K562 (cell line): ENCODE measurements at regions not wholly inside any gene's neighbourhood (a gene's known extent, or its start where the extent isn't known, plus 50 kb on each side); places are given as distances from the start of the nearest gene placed in this dataset.

Experiments used
- ATAC-seq: fragments of 200-7000 bp; cut with Tn5 transposase; 3 replicates; pipeline ENCODE4 v1.9.1; 2020; ENCODE audit warnings: moderate library complexity
- BruUV-seq: library from RNA; stranded (reverse); fragments of 400-500 nt; replicated peaks from 2 replicates; lab custom pipeline; 2021; lab: Mats Ljungman, UMichigan
- CTCF ChIA-PET: fragments of 300-600 bp; formaldehyde crosslinking; extraction: SDS; loops from one replicate; lab custom pipeline; 2021; ENCODE audit warnings: low intra/inter-chr PET ratio; lab: Yijun Ruan, JAX
- POLR2A ChIA-PET: fragments of 300-600, 350-650 bp; sonication (Branson Sonifier 250); formaldehyde crosslinking; extraction: SDS; loops from one replicate; lab custom pipeline; 2021; ENCODE audit warnings: antibody characterized with exemption, inconsistent platforms; lab: Yijun Ruan, JAX
- DNase-seq, 4 experiments: peaks; one replicate each; pipeline versions ENCODE4 v3.0.0 to v3.0.0-alpha.2; 2011 to 2018; ENCODE audit warnings: low spot score in 3 of 4, mixed read lengths in 3 of 4; ENCODE audit errors: extremely low read depth in 1 of 4
- FAIRE-seq: peaks from 2 replicates; lab custom pipeline; 2011; peaks lifted over from hg19 to GRCh38; lab: Jason Lieb, UNC
- H2AFZ ChIP-seq: 2 replicates; pipeline ENCODE4 v1.6.0; 2011; ENCODE audit warnings: low read depth, low read length, control low read depth, inconsistent platforms
- H3K27ac ChIP-seq: fragments of 200-600 bp; 3 replicates; pipeline ENCODE4 v1.8.0; 2011; ENCODE audit warnings: low read depth, mild to moderate bottlenecking, control low read depth, inconsistent platforms, low read length, moderate library complexity, mixed read lengths; ENCODE audit errors: extremely low read depth
- H3K27me3 ChIP-seq, 2 experiments: fragments of 300-600 bp in 1 of 2; 2 replicates in 1 of 2; 3 replicates in 1 of 2; pipeline versions ENCODE4 v1.6.0 to v1.8.0; 2011; ENCODE audit warnings: inconsistent platforms in 2 of 2, low read length in 2 of 2, mild to moderate bottlenecking in 1 of 2, mixed read lengths in 1 of 2, moderate library complexity in 1 of 2; ENCODE audit not compliant: control insufficient read depth in 2 of 2, insufficient read depth in 2 of 2
- H3K36me3 ChIP-seq: fragments of 300-600 bp; 3 replicates; pipeline ENCODE4 v1.8.0; 2011; ENCODE audit warnings: mild to moderate bottlenecking, low read length, inconsistent platforms; ENCODE audit not compliant: control insufficient read depth, insufficient read depth
- H3K4me1 ChIP-seq, 2 experiments: fragments of 200-600 bp in 1 of 2; replicated peaks in 1 of 2; 2 replicates in 1 of 2; 3 replicates in 1 of 2; pipeline versions ENCODE4 v1.5.1 to v1.8.0; 2011; ENCODE audit warnings: inconsistent platforms in 2 of 2, low read length in 2 of 2, mild to moderate bottlenecking in 1 of 2, mixed read lengths in 1 of 2, moderate library complexity in 1 of 2; ENCODE audit not compliant: control insufficient read depth in 2 of 2, insufficient read depth in 2 of 2
- H3K4me2 ChIP-seq: 2 replicates; pipeline ENCODE4 v1.6.1; 2011; ENCODE audit warnings: low read length, control low read depth, inconsistent platforms, mixed read lengths; ENCODE audit not compliant: insufficient read depth
- H3K4me3 ChIP-seq: fragments of 200-600 bp; sonication (generic), shearing (Covaris generic); 2 replicates; pipeline ENCODE4 v1.5.1; 2016; ENCODE audit warnings: control low read depth, inconsistent platforms
- H3K79me2 ChIP-seq: fragments of 200-600 bp; 3 replicates; pipeline ENCODE4 v1.8.0; 2011; ENCODE audit warnings: low read length, inconsistent platforms; ENCODE audit not compliant: control insufficient read depth, insufficient read depth
- H3K9ac ChIP-seq, 2 experiments: 2 replicates each; pipeline versions ENCODE4 v1.6.0 to v1.6.1; 2011; ENCODE audit warnings: low read depth in 2 of 2, low read length in 2 of 2, control low read depth in 1 of 2, inconsistent platforms in 1 of 2, mild to moderate bottlenecking in 1 of 2, mixed read lengths in 1 of 2; ENCODE audit not compliant: insufficient read depth in 1 of 2
- H3K9me1 ChIP-seq: one replicate; pipeline ENCODE4 v1.6.0; 2011; ENCODE audit warnings: inconsistent platforms, mild to moderate bottlenecking, low read length, moderate library complexity; ENCODE audit not compliant: control insufficient read depth, insufficient read depth
- H3K9me3 ChIP-seq: replicated peaks from 2 replicates; pipeline ENCODE4 v1.5.1; 2011; ENCODE audit warnings: low read depth, low read length, inconsistent platforms; ENCODE audit not compliant: control insufficient read depth, insufficient read depth
- H4K20me1 ChIP-seq: replicated peaks from 2 replicates; pipeline ENCODE4 v1.6.1; 2011; ENCODE audit warnings: low read length, inconsistent platforms, mixed read lengths; ENCODE audit not compliant: control insufficient read depth, insufficient read depth
- ARID2 ChIP-seq: fragments of 450-650 bp; IDR thresholded peaks from 2 replicates; pipeline ENCODE4 v1.6.1; 2017; ENCODE audit warnings: antibody characterized with exemption, mild to moderate bottlenecking
- GTF2A2 ChIP-seq: IDR thresholded peaks from 2 replicates; pipeline ENCODE4 v1.6.1; 2016; ENCODE audit warnings: mild to moderate bottlenecking, missing genetic modification characterization, missing compliant biosample characterization
- NFYB ChIP-seq: IDR thresholded peaks from 2 replicates; pipeline ENCODE4 v1.6.1; 2011; ENCODE audit warnings: mild to moderate bottlenecking, moderate library complexity; ENCODE audit not compliant: insufficient read length; ENCODE audit errors: extremely low read depth
- POLR3A ChIP-seq: IDR thresholded peaks from 2 replicates; pipeline ENCODE4 v1.6.1; 2011; ENCODE audit warnings: borderline replicate concordance, mild to moderate bottlenecking, moderate library complexity; ENCODE audit not compliant: insufficient read length, insufficient read depth; ENCODE audit errors: extremely low read depth
- RAD51 ChIP-seq: fragments of 450-650 bp; IDR thresholded peaks from 2 replicates; pipeline ENCODE4 v1.7.1; 2016; ENCODE audit warnings: low read depth, mild to moderate bottlenecking, borderline replicate concordance
- SOX6 ChIP-seq: fragments of 450-650 bp; IDR thresholded peaks from 2 replicates; pipeline ENCODE4 v1.6.1; 2014; ENCODE audit warnings: mild to moderate bottlenecking
- TCFL5 ChIP-seq: fragments of 250-450 bp; sonication (Bioruptor Pico); conservative IDR thresholded peaks from 2 replicates; pipeline ENCODE4 v1.6.1; 2021; ENCODE audit warnings: mild to moderate bottlenecking, moderate library complexity, matching md5 sums
- TFE3 ChIP-seq: fragments of 450-650 bp; formaldehyde crosslinking; IDR thresholded peaks from 2 replicates; pipeline ENCODE4 v1.4.0; 2020; ENCODE audit warnings: mild to moderate bottlenecking, mixed read lengths
- TOE1 ChIP-seq, 2 experiments: fragments of 450-650 bp in 1 of 2; sonication (generic) in 1 of 2; formaldehyde crosslinking in 1 of 2; IDR thresholded peaks; 2 replicates each; pipeline versions ENCODE4 v1.7.1 to v1.8.0; 2016 to 2022; ENCODE audit warnings: borderline replicate concordance in 2 of 2, mild to moderate bottlenecking in 2 of 2, antibody characterized with exemption in 1 of 2, inconsistent platforms in 1 of 2, low read depth in 1 of 2, missing genetic modification reagents in 1 of 2, moderate library complexity in 1 of 2
- ZKSCAN8 ChIP-seq: fragments of 200-800 bp; sonication (Bioruptor generic); IDR thresholded peaks from 2 replicates; pipeline ENCODE4 v1.6.1; 2016; ENCODE audit warnings: missing genetic modification characterization, missing compliant biosample characterization
- ZMIZ1 ChIP-seq, 2 experiments: fragments of 150-350 bp in 1 of 2; IDR thresholded peaks; 2 replicates each; pipeline ENCODE4 v1.6.1; 2012 to 2016; ENCODE audit warnings: low read depth in 2 of 2, low read length in 2 of 2, mild to moderate bottlenecking in 1 of 2, moderate library complexity in 1 of 2
- ZNF764 ChIP-seq: fragments of 250-450 bp; sonication (Bioruptor Pico); IDR thresholded peaks from 2 replicates; pipeline ENCODE4 v1.4.0; 2020; ENCODE audit warnings: low read depth, mild to moderate bottlenecking, moderate library complexity
- WGBS: fragments of 100-300 bp; shearing (Covaris generic); methylation state at CpG from one replicate; pipeline ENCODE4 v1.1.6; 2016; ENCODE audit warnings: low coverage, mixed read lengths; ENCODE audit not compliant: insufficient coverage; ENCODE audit errors: missing lambda C conversion rate; 5-methylcytosine and 5-hydroxymethylcytosine counted together
- in situ Hi-C: fragments of 300-500 bp; cut with MboI; formaldehyde crosslinking; loops from 4 replicates; pipeline ENCODE4 v1.15.0; 2018; ENCODE audit warnings: inconsistent platforms, mixed read lengths
- intact Hi-C: fragments of 100-400 bp; cut with micrococcal nuclease; formaldehyde crosslinking; loops from 2 replicates; pipeline ENCODE4 v1.14.2; 2022
- TF ChIP-seq, protein P1 (sequence below): sonication (generic); formaldehyde crosslinking; IDR thresholded peaks from 2 replicates; pipeline ENCODE4 v1.8.1; 2022; ENCODE audit warnings: missing genetic modification reagents

DNA sequence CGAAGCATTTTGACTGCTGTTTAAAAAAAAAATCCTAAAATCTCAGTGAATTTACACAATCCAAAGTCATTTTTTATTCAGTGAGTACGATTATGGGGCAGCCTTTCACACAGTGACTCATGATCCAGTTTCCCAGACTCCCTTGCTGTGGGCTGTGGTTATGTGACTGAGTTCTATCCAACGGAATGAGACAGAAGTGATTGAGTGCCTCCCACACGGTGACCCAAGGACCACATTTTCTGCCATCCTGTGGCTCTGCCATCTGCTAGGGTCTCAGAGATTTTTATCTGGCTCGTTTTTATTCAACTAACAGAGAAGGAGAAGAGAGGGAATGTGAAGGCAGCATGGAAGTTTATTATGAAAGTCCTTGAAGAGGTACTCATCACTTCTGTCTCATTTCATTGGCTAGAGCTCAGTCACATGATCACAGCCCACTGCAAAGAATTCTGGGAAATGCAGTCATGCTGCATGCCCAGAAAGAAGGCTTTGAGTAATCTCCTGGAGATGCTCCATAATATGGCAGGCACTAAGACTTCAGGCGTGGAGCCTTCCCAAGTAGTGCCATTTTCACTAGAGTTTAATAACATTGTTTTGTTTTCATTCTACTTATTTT lies 999.4 kb downstream of the UQCRFS1 start (continued):
- TF ChIP-seq POLR3A (no peak), RAD51 (peak; percentile 74), TFE3 (CRISPR knock-in tag) (peak; percentile 72), TOE1 (IDR thresholded peaks at IDR 0.05; ENCODE audit: borderline replicate concordance) (peak; percentile 51; the same call in 1 of the 2 replicates), TOE1 (CRISPR knock-in tag; IDR thresholded peaks at IDR 0.05; ENCODE audit: borderline replicate concordance, low read depth) (no peak), NFYB (peak; percentile 76)

DNA sequence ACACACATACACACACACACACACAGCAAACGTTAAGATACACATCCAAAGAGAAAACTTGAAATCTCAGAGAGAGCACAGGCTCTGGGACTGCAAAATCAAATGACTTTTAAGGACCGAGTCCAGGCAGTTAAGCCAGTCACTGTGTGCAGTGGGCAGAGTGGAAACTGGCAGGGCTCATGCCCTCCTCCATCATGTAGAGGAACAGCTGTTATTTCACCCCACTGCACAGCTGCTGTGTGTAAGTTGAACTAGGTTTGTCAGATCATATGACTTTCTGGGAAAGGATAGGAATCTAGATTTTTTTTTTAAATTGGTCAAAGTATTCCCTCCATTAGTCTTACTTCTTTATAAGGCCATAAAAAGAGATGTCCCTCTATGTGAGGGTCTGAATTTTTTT lies 1002.1 kb downstream of the UQCRFS1 start:
- no peaks in the 10 kb centered on the region for H3K27me3 ChIP-seq
- 0% methylated on average over 2 of the region's 2 CpGs for WGBS
- H3K9me1 ChIP-seq = no peaks in the 10 kb centered on the region
- no peak overlapping the region for H3K9ac ChIP-seq
- ATAC-seq = no peak
- in situ Hi-C loops = no loop called here
- no peaks in the 10 kb centered on the region for H3K9me3 ChIP-seq
- no peak overlapping the region for H3K27ac ChIP-seq
- no peak for DNase-seq
- no peaks in the 10 kb centered on the region for H4K20me1 ChIP-seq
- FAIRE-seq = no peak
- no peak overlapping the region for H3K4me3 ChIP-seq
- intact Hi-C loops = no loop called here
- H3K79me2 ChIP-seq = no peaks in the 10 kb centered on the region
- no TSS peak for BruUV-seq
- H3K4me2 ChIP-seq = no peak overlapping the region
- H2AFZ ChIP-seq = no peak overlapping the region
- POLR2A ChIA-PET = no interaction called here
- CTCF ChIA-PET = no interaction called here
- H3K36me3 ChIP-seq = no peaks in the 10 kb centered on the region
- H3K4me1 ChIP-seq = no peaks in the 10 kb centered on the region
- no peak for TF ChIP-seq TCFL5 (CRISPR knock-in tag)
- TF ChIP-seq GTF2A2 (tag) = no peak
- TF ChIP-seq ZKSCAN8 (CRISPR knock-in tag) = no peak
- no peak for TF ChIP-seq ARID2
- TF ChIP-seq ZMIZ1 (IDR thresholded peaks at IDR 0.05; ENCODE audit: low read depth in 2 of 2, low read length in 2 of 2) = no peak
- TF ChIP-seq, protein P1, sequence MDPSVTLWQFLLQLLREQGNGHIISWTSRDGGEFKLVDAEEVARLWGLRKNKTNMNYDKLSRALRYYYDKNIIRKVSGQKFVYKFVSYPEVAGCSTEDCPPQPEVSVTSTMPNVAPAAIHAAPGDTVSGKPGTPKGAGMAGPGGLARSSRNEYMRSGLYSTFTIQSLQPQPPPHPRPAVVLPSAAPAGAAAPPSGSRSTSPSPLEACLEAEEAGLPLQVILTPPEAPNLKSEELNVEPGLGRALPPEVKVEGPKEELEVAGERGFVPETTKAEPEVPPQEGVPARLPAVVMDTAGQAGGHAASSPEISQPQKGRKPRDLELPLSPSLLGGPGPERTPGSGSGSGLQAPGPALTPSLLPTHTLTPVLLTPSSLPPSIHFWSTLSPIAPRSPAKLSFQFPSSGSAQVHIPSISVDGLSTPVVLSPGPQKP (CRISPR knock-in tag) = no peak
- no peak for TF ChIP-seq ZNF764
- no peak for TF ChIP-seq SOX6
